ENCODE measurements at regions not wholly inside any gene's neighbourhood (a gene's known extent, or its start where the extent isn't known, plus 50 kb on each side); places are given as distances from the start of the nearest gene placed in this dataset.

GRCh38 chr9:135360617-135361016 lies 119.0 kb upstream of the PPP1R26 start:
- no peaks in the 10 kb centered on the region for H3K79me2 ChIP-seq (ENCODE audit: control insufficient read depth, insufficient read depth, low read length)
- H3K9ac ChIP-seq (ENCODE audit: insufficient read depth in 1 of 2, low read depth in 2 of 2, low read length in 2 of 2): no peak overlapping the region
- H3K27me3 ChIP-seq (ENCODE audit: control insufficient read depth in 2 of 2, insufficient read depth in 2 of 2, low read length in 2 of 2): peaks cover 14 to 65% of the 10 kb centered on the region in 2 experiments; a peak in 4 of 5 replicates
- FAIRE-seq (no peak), DNase-seq (ENCODE audit: extremely low read depth in 1 of 4, low spot score in 3 of 4) (no peak), ATAC-seq (no peak)
- POLR2A ChIA-PET: interaction anchor here (1.5 kb wide), 1 partner anchor 8 kb away, joined by 4 read pairs; no protein-coding TSS in a partner anchor
- no peaks in the 10 kb centered on the region for H3K9me1 ChIP-seq (ENCODE audit: control insufficient read depth, insufficient read depth, low read length)
- in situ Hi-C loops (cut with MboI): no loop called here
- 2% methylated on average over 5 of the region's 7 CpGs for WGBS (ENCODE audit: insufficient coverage, low coverage, missing lambda C conversion rate)
- H3K4me2 ChIP-seq (ENCODE audit: insufficient read depth, low read length): no peak overlapping the region
- H3K36me3 ChIP-seq (ENCODE audit: control insufficient read depth, insufficient read depth, low read length): no peaks in the 10 kb centered on the region
- no peak overlapping the region for H3K27ac ChIP-seq (ENCODE audit: extremely low read depth, low read depth, low read length)
- CTCF ChIA-PET (ENCODE audit: low intra/inter-chr PET ratio): no interaction called here
- no peaks in the 10 kb centered on the region for H3K9me3 ChIP-seq (replicated peaks; ENCODE audit: control insufficient read depth, insufficient read depth, low read depth, low read length)
- H2AFZ ChIP-seq (ENCODE audit: low read depth, low read length): no peak overlapping the region
- no peaks in the 10 kb centered on the region; the same call in 1 of the 2 replicates for H4K20me1 ChIP-seq (replicated peaks; ENCODE audit: control insufficient read depth, insufficient read depth, low read length)
- H3K4me3 ChIP-seq: no peak overlapping the region
- BruUV-seq (replicated peaks): no TSS peak
- intact Hi-C loops (cut with micrococcal nuclease): no loop called here
- peaks cover 0 to 4% of the 10 kb centered on the region in 2 experiments; a peak in 2 of 5 replicates for H3K4me1 ChIP-seq (replicated peaks in 1 of 2; ENCODE audit: control insufficient read depth in 2 of 2, insufficient read depth in 2 of 2, low read length in 2 of 2)
- no peak for TF ChIP-seq ZNF583 (CRISPR knock-in tag; IDR thresholded peaks at IDR 0.05)
- no peak for TF ChIP-seq ZNF444 (CRISPR knock-in tag; IDR thresholded peaks at IDR 0.05)
- TF ChIP-seq MCM2 (IDR thresholded peaks at IDR 0.05; ENCODE audit: low read depth): no peak
- TF ChIP-seq ETS1 (conservative IDR thresholded peaks at IDR 0.05; ENCODE audit: control insufficient read depth, low read depth, low read length): no peak
- no peak for TF ChIP-seq ZBTB12 (CRISPR knock-in tag; IDR thresholded peaks at IDR 0.05)
- TF ChIP-seq E2F6 (IDR thresholded peaks at IDR 0.05; ENCODE audit: borderline replicate concordance in 1 of 2, extremely low read depth in 1 of 2, insufficient read depth in 1 of 2, insufficient read length in 1 of 2, low read depth in 1 of 2, low read length in 1 of 2, poor library complexity in 1 of 2, severe bottlenecking in 1 of 2): no peak
- TF ChIP-seq USF2 (CRISPR knock-in tag; IDR thresholded peaks at IDR 0.05): no peak
- no peak for TF ChIP-seq RCOR1 (IDR thresholded peaks at IDR 0.05; ENCODE audit: borderline replicate concordance in 1 of 2, low read depth in 2 of 2, low read length in 2 of 2)

All from K562 (cell line).